OCI-LY1 (cell line): ENCODE measurements at regions not wholly inside any gene's neighbourhood (a gene's known extent, or its start where the extent isn't known, plus 50 kb on each side); places are given as distances from the start of the nearest gene placed in this dataset.

Source experiments
- H2AFZ ChIP-seq: fragments of 200-600 bp; sonication (generic), shearing (Covaris generic); 2 replicates; pipeline ENCODE4 v1.6.0; 2014; ENCODE audit warnings: antibody characterized with exemption, mild to moderate bottlenecking, low read length
- H3F3A ChIP-seq: fragments of 200-600 bp; sonication (generic), shearing (Covaris generic); 2 replicates; pipeline ENCODE4 v1.6.0; 2014; ENCODE audit warnings: mild to moderate bottlenecking, antibody characterized with exemption, low read length, moderate library complexity; ENCODE audit not compliant: insufficient read depth
- H3K27ac ChIP-seq: fragments of 200-600 bp; sonication (generic); 2 replicates; pipeline ENCODE4 v1.5.1; 2014; ENCODE audit warnings: low read length, mixed run types, mild to moderate bottlenecking, low read depth; ENCODE audit not compliant: poor library complexity, severe bottlenecking
- H3K27me3 ChIP-seq: fragments of 200-600 bp; sonication (generic); 2 replicates; pipeline ENCODE4 v1.6.0; 2014; ENCODE audit warnings: antibody characterized with exemption, mild to moderate bottlenecking, low read length, moderate library complexity; ENCODE audit not compliant: insufficient read depth
- H3K36me3 ChIP-seq: fragments of 200-600 bp; sonication (generic); 2 replicates; pipeline ENCODE4 v1.6.1; 2014; ENCODE audit warnings: mild to moderate bottlenecking, antibody characterized with exemption, low read length, moderate library complexity, mixed read lengths; ENCODE audit not compliant: insufficient read depth
- H3K4me1 ChIP-seq: fragments of 200-600 bp; sonication (generic); 2 replicates; pipeline ENCODE4 v1.5.1; 2014; ENCODE audit warnings: mild to moderate bottlenecking, low read length, moderate library complexity; ENCODE audit not compliant: insufficient read depth, severe bottlenecking
- H3K4me2 ChIP-seq: fragments of 200-600 bp; sonication (generic), shearing (Covaris generic); 2 replicates; pipeline ENCODE4 v1.6.1; 2014; ENCODE audit warnings: low read length
- H3K4me3 ChIP-seq: fragments of 200-600 bp; sonication (generic); 2 replicates; pipeline ENCODE4 v1.5.1; 2014; ENCODE audit warnings: low read length, low read depth, mild to moderate bottlenecking, mixed read lengths; ENCODE audit not compliant: poor library complexity, severe bottlenecking
- H3K79me2 ChIP-seq: fragments of 200-600 bp; shearing (Covaris generic); 2 replicates; pipeline ENCODE4 v1.6.1; 2016; ENCODE audit warnings: mixed run types, low read length, mixed read lengths; ENCODE audit not compliant: insufficient read depth
- H3K9ac ChIP-seq: fragments of 200-600 bp; sonication (generic), shearing (Covaris generic); 2 replicates; pipeline ENCODE4 v1.6.1; 2014; ENCODE audit warnings: mild to moderate bottlenecking, low read length, mixed read lengths
- H3K9me2 ChIP-seq: fragments of 200-600 bp; sonication (generic), shearing (Covaris generic); 2 replicates; pipeline ENCODE4 v1.6.1; 2014; ENCODE audit warnings: low read depth, mild to moderate bottlenecking, low read length, mixed read lengths
- H3K9me3 ChIP-seq: fragments of 200-600 bp; shearing (Covaris generic); 2 replicates; pipeline ENCODE4 v1.6.1; 2014; ENCODE audit warnings: low read length, mixed read lengths
- H4K20me1 ChIP-seq: fragments of 200-600 bp; sonication (generic), shearing (Covaris generic); 2 replicates; pipeline ENCODE4 v1.6.0; 2016; ENCODE audit warnings: mild to moderate bottlenecking, low read length; ENCODE audit not compliant: insufficient read depth
- CTCF ChIP-seq: fragments of 200-600 bp; sonication (generic), shearing (Covaris generic); IDR thresholded peaks from 2 replicates; pipeline ENCODE4 v1.5.1; 2017; ENCODE audit warnings: mild to moderate bottlenecking, antibody characterized with exemption, low read length, moderate library complexity, mixed read lengths
- EZH2 ChIP-seq: fragments of 200-600 bp; sonication (generic), shearing (Covaris generic); IDR thresholded peaks from 2 replicates; pipeline ENCODE4 v1.8.0; 2017; ENCODE audit warnings: borderline replicate concordance, mixed run types, mild to moderate bottlenecking, antibody characterized with exemption, low read length, moderate library complexity, mixed read lengths

- Histone ChIP-seq H4K20me1 (no peaks in the 10 kb centered on the region), H3F3A (no peaks in the 10 kb centered on the region), H3K9me3 (no peaks in the 10 kb centered on the region), H3K36me3 (no peaks in the 10 kb centered on the region), H3K4me1 (no peaks in the 10 kb centered on the region), H3K9ac (no peak overlapping the region), H3K79me2 (no peaks in the 10 kb centered on the region), H3K4me2 (no peak overlapping the region), H3K27ac (no peak overlapping the region), H3K4me3 (no peak overlapping the region), H3K9me2 (no peaks in the 10 kb centered on the region), H2AFZ (no peak overlapping the region), H3K27me3 (no peaks in the 10 kb centered on the region)
- TF ChIP-seq CTCF (no peak), EZH2 (no peak)
These were observed 184.2 kb upstream of the LUZP2 start for GRCh38 chr11:24312464-24313238.

GRCh38 chr11:24321229-24321628, 175.6 kb upstream of the LUZP2 start:
- Histone ChIP-seq H4K20me1 (no peaks in the 10 kb centered on the region), H3K9ac (no peak overlapping the region), H3K79me2 (no peaks in the 10 kb centered on the region), H3F3A (no peaks in the 10 kb centered on the region), H3K4me2 (no peak overlapping the region), H3K36me3 (no peaks in the 10 kb centered on the region), H3K27ac (no peak overlapping the region), H2AFZ (no peak overlapping the region), H3K4me1 (no peaks in the 10 kb centered on the region), H3K4me3 (no peak overlapping the region), H3K9me3 (no peaks in the 10 kb centered on the region), H3K9me2 (no peaks in the 10 kb centered on the region), H3K27me3 (no peaks in the 10 kb centered on the region)
- TF ChIP-seq EZH2 (no peak), CTCF (no peak)

- no peaks in the 10 kb centered on the region for H3K4me1 ChIP-seq
- TF ChIP-seq EZH2 (no peak), CTCF (no peak)
- H3K4me3 ChIP-seq: no peak overlapping the region
- no peaks in the 10 kb centered on the region for H4K20me1 ChIP-seq
- no peaks in the 10 kb centered on the region for H3K36me3 ChIP-seq
- no peak overlapping the region for H2AFZ ChIP-seq
- no peak overlapping the region for H3K4me2 ChIP-seq
- no peaks in the 10 kb centered on the region for H3K27me3 ChIP-seq
- H3F3A ChIP-seq: no peaks in the 10 kb centered on the region
- no peaks in the 10 kb centered on the region for H3K79me2 ChIP-seq
- H3K27ac ChIP-seq: no peak overlapping the region
- H3K9ac ChIP-seq: no peak overlapping the region
- no peaks in the 10 kb centered on the region for H3K9me2 ChIP-seq
- no peaks in the 10 kb centered on the region for H3K9me3 ChIP-seq
These were observed 172.6 kb upstream of the LUZP2 start for GRCh38 chr11:24324211-24324610.
